Erythroblast (primary cell): ENCODE measurements at regions not wholly inside any gene's neighbourhood (a gene's known extent, or its start where the extent isn't known, plus 50 kb on each side); places are given as distances from the start of the nearest gene placed in this dataset.

Experiments
- GATA1 ChIP-seq: IDR thresholded peaks from 2 replicates; pipeline ENCODE4 v1.6.1; 2011; ENCODE audit warnings: low read depth, mild to moderate bottlenecking, control low read depth, low read length, moderate library complexity
- POLR2A ChIP-seq: IDR thresholded peaks from 2 replicates; pipeline ENCODE4 v1.6.1; 2011; ENCODE audit warnings: mild to moderate bottlenecking, low read length

- no peak for TF ChIP-seq GATA1
- TF ChIP-seq POLR2A, result no peak
These were observed 59.1 kb upstream of the PSME4 start for GRCh38 chr2:54029721-54030395.
